HEK293 (cell line): ENCODE measurements at regions not wholly inside any gene's neighbourhood (a gene's known extent, or its start where the extent isn't known, plus 50 kb on each side); places are given as distances from the start of the nearest gene placed in this dataset.

Experiments
- CTCF ChIA-PET: fragments of 350-600 bp; formaldehyde crosslinking; extraction: SDS; loops from one replicate; lab custom pipeline; 2021; ENCODE audit warnings: antibody characterized with exemption; lab: Yijun Ruan, JAX
- POLR2A ChIA-PET: fragments of 300-600 bp; formaldehyde crosslinking; extraction: SDS; loops from one replicate; lab custom pipeline; 2020; ENCODE audit warnings: antibody characterized with exemption, inconsistent platforms; lab: Yijun Ruan, JAX
- H3K27ac ChIP-seq: fragments of 200-500 bp; sonication (Bioruptor generic); 2 replicates; pipeline ENCODE4 v1.5.1; 2014; ENCODE audit warnings: low read depth, low read length, control low read depth, inconsistent platforms; ENCODE audit errors: extremely low read depth
- H3K36me3 ChIP-seq, 2 experiments: fragments of 200-500 bp in 1 of 2; sonication (Bioruptor generic) in 1 of 2; 1 replicate in 1 of 2; 2 replicates in 1 of 2; pipeline ENCODE4 v1.5.1; 2014 to 2017; ENCODE audit warnings: inconsistent platforms in 2 of 2, low read length in 2 of 2; ENCODE audit not compliant: control insufficient read depth in 2 of 2, insufficient read depth in 1 of 2
- H3K4me1 ChIP-seq: fragments of 200-500 bp; sonication (Bioruptor generic); 2 replicates; pipeline ENCODE4 v1.5.1; 2014; ENCODE audit warnings: mild to moderate bottlenecking, low read length, inconsistent platforms; ENCODE audit not compliant: control insufficient read depth, insufficient read depth
- H3K4me3 ChIP-seq: 2 replicates; pipeline ENCODE4 v1.5.1; 2011; ENCODE audit warnings: low read depth, mild to moderate bottlenecking, control low read depth, low read length, moderate library complexity
- H3K9me3 ChIP-seq: fragments of 200-500 bp; sonication (Bioruptor generic); 2 replicates; pipeline ENCODE4 v1.5.1; 2014; ENCODE audit warnings: low read depth, low read length, inconsistent platforms; ENCODE audit not compliant: control insufficient read depth, insufficient read depth
- GFI1B ChIP-seq: fragments of 450-650 bp; formaldehyde crosslinking; IDR thresholded peaks from 2 replicates; pipeline ENCODE4 v1.5.1; 2016; ENCODE audit warnings: missing biosample characterization, missing genetic modification characterization
- GLI2 ChIP-seq: fragments of 450-650 bp; formaldehyde crosslinking; IDR thresholded peaks from 2 replicates; pipeline ENCODE4; 2017; ENCODE audit warnings: missing biosample characterization, missing genetic modification characterization, low read depth, borderline replicate concordance
- REST ChIP-seq: fragments of 450-650 bp; formaldehyde crosslinking; IDR thresholded peaks from 2 replicates; pipeline ENCODE4 v1.5.1; 2016; ENCODE audit warnings: missing biosample characterization, missing genetic modification characterization
- ZIC2 ChIP-seq: fragments of 450-650 bp; formaldehyde crosslinking; IDR thresholded peaks from 2 replicates; pipeline ENCODE4 v1.5.1; 2016; ENCODE audit warnings: missing biosample characterization, missing genetic modification characterization
- ZNF169 ChIP-seq: fragments of 450-650 bp; formaldehyde crosslinking; IDR thresholded peaks from 2 replicates; pipeline ENCODE4 v1.5.1; 2016; ENCODE audit warnings: missing biosample characterization, missing genetic modification characterization
- ZNF302 ChIP-seq: fragments of 450-650 bp; formaldehyde crosslinking; IDR thresholded peaks from 2 replicates; pipeline ENCODE4 v1.5.1; 2016; ENCODE audit warnings: missing biosample characterization, missing genetic modification characterization, low read depth
- ZNF610 ChIP-seq: fragments of 450-650 bp; formaldehyde crosslinking; IDR thresholded peaks from 2 replicates; pipeline ENCODE4 v1.5.1; 2016; ENCODE audit warnings: missing biosample characterization, missing genetic modification characterization, borderline replicate concordance
- ZNF692 ChIP-seq: fragments of 450-650 bp; formaldehyde crosslinking; IDR thresholded peaks from 2 replicates; pipeline ENCODE4 v1.5.1; 2016; ENCODE audit warnings: missing biosample characterization, missing genetic modification characterization
- TF ChIP-seq, protein P1 (sequence below): fragments of 450-650 bp; formaldehyde crosslinking; IDR thresholded peaks from 2 replicates; pipeline ENCODE4 v1.5.1; 2016; ENCODE audit warnings: missing biosample characterization, missing genetic modification characterization
- TF ChIP-seq, protein P2 (sequence below): fragments of 450-650 bp; formaldehyde crosslinking; IDR thresholded peaks from 2 replicates; pipeline ENCODE4 v1.5.1; 2016; ENCODE audit warnings: missing biosample characterization, missing genetic modification characterization

- ChIA-PET POLR2A (no interaction called here), CTCF (no interaction called here)
- no peaks in the 10 kb centered on the region for H3K36me3 ChIP-seq
- no peaks in the 10 kb centered on the region for H3K9me3 ChIP-seq
- H3K27ac ChIP-seq: no peak overlapping the region
- TF ChIP-seq REST (tag by site-specific recombination): peak; percentile 70; the same call in 1 of the 2 replicates
- no peak for TF ChIP-seq ZNF610 (tag by site-specific recombination)
- no peak overlapping the region for H3K4me3 ChIP-seq
- peaks cover 3% of the 10 kb centered on the region; the same call in 1 of the 2 replicates for H3K4me1 ChIP-seq
Measured at GRCh38 chr9:115267790-115268189, 149.8 kb upstream of the TNC start.

- no peaks in the 10 kb centered on the region for H3K4me1 ChIP-seq
- H3K27ac ChIP-seq: no peak overlapping the region
- CTCF ChIA-PET: interaction anchor here (1.0 kb wide), 2 partner anchors 10 to 248 kb away, joined by 3 to 5 read pairs; no protein-coding TSS in a partner anchor
- no peaks in the 10 kb centered on the region for H3K36me3 ChIP-seq
- TF ChIP-seq ZNF302 (tag by site-specific recombination): no peak
- TF ChIP-seq ZNF169 (tag by site-specific recombination): no peak
- TF ChIP-seq GLI2 (tag by site-specific recombination): no peak
- TF ChIP-seq, protein P1, sequence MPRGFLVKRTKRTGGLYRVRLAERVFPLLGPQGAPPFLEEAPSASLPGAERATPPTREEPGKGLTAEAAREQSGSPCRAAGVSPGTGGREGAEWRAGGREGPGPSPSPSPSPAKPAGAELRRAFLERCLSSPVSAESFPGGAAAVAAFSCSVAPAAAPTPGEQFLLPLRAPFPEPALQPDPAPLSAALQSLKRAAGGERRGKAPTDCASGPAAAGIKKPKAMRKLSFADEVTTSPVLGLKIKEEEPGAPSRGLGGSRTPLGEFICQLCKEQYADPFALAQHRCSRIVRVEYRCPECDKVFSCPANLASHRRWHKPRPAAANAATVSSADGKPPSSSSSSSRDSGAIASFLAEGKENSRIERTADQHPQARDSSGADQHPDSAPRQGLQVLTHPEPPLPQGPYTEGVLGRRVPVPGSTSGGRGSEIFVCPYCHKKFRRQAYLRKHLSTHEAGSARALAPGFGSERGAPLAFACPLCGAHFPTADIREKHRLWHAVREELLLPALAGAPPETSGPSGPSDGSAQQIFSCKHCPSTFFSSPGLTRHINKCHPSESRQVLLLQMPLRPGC (tag by site-specific recombination): no peak
- TF ChIP-seq GFI1B (tag by site-specific recombination): no peak
- TF ChIP-seq, all 188 proteins: peak for 0
- Histone ChIP-seq H3K4me3 (no peak overlapping the region), H3K9me3 (no peaks in the 10 kb centered on the region)
- POLR2A ChIA-PET: no interaction called here
Measured at GRCh38 chr9:115275753-115276152, 157.8 kb upstream of the TNC start.

DNA sequence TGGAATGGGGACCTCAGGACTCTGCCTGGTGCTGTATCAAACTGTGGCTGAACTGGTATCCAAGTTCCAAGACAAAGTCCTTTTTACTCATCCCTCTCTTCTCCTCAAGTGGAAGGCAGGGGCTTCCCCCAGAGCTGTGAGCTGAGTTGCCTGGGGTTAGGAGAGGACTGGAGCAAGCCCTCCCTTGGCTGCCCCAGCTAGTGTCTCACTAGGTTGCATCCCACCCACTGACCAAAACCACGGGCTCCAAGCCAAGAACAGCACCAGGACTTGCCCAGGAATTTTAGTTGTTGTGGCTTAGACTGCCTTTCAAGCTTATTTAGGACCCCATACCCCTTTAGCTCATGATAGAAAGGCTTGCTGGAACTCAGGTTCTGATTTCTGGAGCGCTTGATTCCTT, 158.7 kb upstream of the TNC start:
- Histone ChIP-seq H3K4me1 (no peaks in the 10 kb centered on the region), H3K9me3 (no peaks in the 10 kb centered on the region), H3K4me3 (no peak overlapping the region), H3K27ac (no peak overlapping the region), H3K36me3 (no peaks in the 10 kb centered on the region)
- TF ChIP-seq, protein P2, sequence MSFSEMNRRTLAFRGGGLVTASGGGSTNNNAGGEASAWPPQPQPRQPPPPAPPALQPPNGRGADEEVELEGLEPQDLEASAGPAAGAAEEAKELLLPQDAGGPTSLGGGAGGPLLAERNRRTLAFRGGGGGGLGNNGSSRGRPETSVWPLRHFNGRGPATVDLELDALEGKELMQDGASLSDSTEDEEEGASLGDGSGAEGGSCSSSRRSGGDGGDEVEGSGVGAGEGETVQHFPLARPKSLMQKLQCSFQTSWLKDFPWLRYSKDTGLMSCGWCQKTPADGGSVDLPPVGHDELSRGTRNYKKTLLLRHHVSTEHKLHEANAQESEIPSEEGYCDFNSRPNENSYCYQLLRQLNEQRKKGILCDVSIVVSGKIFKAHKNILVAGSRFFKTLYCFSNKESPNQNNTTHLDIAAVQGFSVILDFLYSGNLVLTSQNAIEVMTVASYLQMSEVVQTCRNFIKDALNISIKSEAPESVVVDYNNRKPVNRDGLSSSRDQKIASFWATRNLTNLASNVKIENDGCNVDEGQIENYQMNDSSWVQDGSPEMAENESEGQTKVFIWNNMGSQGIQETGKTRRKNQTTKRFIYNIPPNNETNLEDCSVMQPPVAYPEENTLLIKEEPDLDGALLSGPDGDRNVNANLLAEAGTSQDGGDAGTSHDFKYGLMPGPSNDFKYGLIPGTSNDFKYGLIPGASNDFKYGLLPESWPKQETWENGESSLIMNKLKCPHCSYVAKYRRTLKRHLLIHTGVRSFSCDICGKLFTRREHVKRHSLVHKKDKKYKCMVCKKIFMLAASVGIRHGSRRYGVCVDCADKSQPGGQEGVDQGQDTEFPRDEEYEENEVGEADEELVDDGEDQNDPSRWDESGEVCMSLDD: no peak
- TF ChIP-seq ZIC2: 0 out of 2 replicates have a peak, but pooled peaks have one; percentile 13
- TF ChIP-seq ZNF692 (tag by site-specific recombination): no peak
- CTCF ChIA-PET: interaction anchor here (0.8 to 1.0 kb wide), 2 partner anchors 8 to 248 kb away, joined by 5 to 8 read pairs; no protein-coding TSS in a partner anchor
- POLR2A ChIA-PET: no interaction called here
